PC-9 (cell line): ENCODE measurements at regions not wholly inside any gene's neighbourhood (a gene's known extent, or its start where the extent isn't known, plus 50 kb on each side); places are given as distances from the start of the nearest gene placed in this dataset.

Experiments
- CTCF ChIP-seq: fragments of 200-600 bp; sonication (generic); conservative IDR thresholded peaks from 2 replicates; pipeline ENCODE4 v1.6.1; 2017; ENCODE audit warnings: mixed run types, antibody characterized with exemption, mild to moderate bottlenecking, moderate library complexity
- EZH2 ChIP-seq: fragments of 200-600 bp; sonication (generic); IDR thresholded peaks from 2 replicates; pipeline ENCODE4 v1.8.0; 2017; ENCODE audit warnings: antibody characterized with exemption, low read depth

GRCh38 chr12:105910030-105910429 lies 228.7 kb downstream of the NUAK1 start:
- TF ChIP-seq CTCF: no peak
- TF ChIP-seq EZH2: no peak
